Loucy (cell line): ENCODE measurements at regions not wholly inside any gene's neighbourhood (a gene's known extent, or its start where the extent isn't known, plus 50 kb on each side); places are given as distances from the start of the nearest gene placed in this dataset.

Source experiments
- H2AFZ ChIP-seq: fragments of 200-600 bp; sonication (generic); 2 replicates; pipeline ENCODE4 v1.6.0; 2016; ENCODE audit warnings: antibody characterized with exemption, mild to moderate bottlenecking, low read length, moderate library complexity
- H3F3A ChIP-seq: fragments of 200-600 bp; 2 replicates; pipeline ENCODE4 v1.6.0; 2016; ENCODE audit warnings: antibody characterized with exemption, low read depth, mild to moderate bottlenecking
- H3K27me3 ChIP-seq: fragments of 200-600 bp; sonication (generic); 2 replicates; pipeline ENCODE4 v1.6.1; 2014; ENCODE audit warnings: low read length, mild to moderate bottlenecking; ENCODE audit not compliant: insufficient read depth, poor library complexity, severe bottlenecking
- H3K36me3 ChIP-seq: fragments of 200-600 bp; sonication (generic); 2 replicates; pipeline ENCODE4 v1.6.1; 2016; ENCODE audit warnings: low read length; ENCODE audit not compliant: insufficient read depth
- H3K4me1 ChIP-seq: fragments of 200-600 bp; sonication (generic); 2 replicates; pipeline ENCODE4 v1.5.1; 2014; ENCODE audit warnings: low read length, mild to moderate bottlenecking; ENCODE audit not compliant: insufficient read depth, poor library complexity, severe bottlenecking
- H3K4me2 ChIP-seq: fragments of 200-600 bp; sonication (generic); 2 replicates; pipeline ENCODE4 v1.6.0; 2014; ENCODE audit warnings: antibody characterized with exemption, low read length, low read depth, mild to moderate bottlenecking; ENCODE audit not compliant: poor library complexity, severe bottlenecking
- H3K4me3 ChIP-seq: fragments of 200-600 bp; sonication (generic); 2 replicates; pipeline ENCODE4 v1.5.1; 2014; ENCODE audit warnings: low read length, mild to moderate bottlenecking, mixed read lengths; ENCODE audit not compliant: poor library complexity, severe bottlenecking
- H3K79me2 ChIP-seq: fragments of 200-600 bp; sonication (generic); 2 replicates; pipeline ENCODE4 v1.6.1; 2014; ENCODE audit warnings: low read length; ENCODE audit not compliant: insufficient read depth
- H3K9ac ChIP-seq: fragments of 200-600 bp; sonication (generic); 2 replicates; pipeline ENCODE4 v1.6.0; 2014; ENCODE audit warnings: mild to moderate bottlenecking, low read depth, low read length, moderate library complexity; ENCODE audit not compliant: poor library complexity, severe bottlenecking
- H3K9me2 ChIP-seq: fragments of 200-600 bp; sonication (generic); replicated peaks from 2 replicates; pipeline ENCODE4 v1.6.1; 2016; ENCODE audit warnings: low read depth, low read length, mixed read lengths
- H3K9me3 ChIP-seq: fragments of 200-600 bp; sonication (generic); 2 replicates; pipeline ENCODE4 v1.6.1; 2014; ENCODE audit warnings: mild to moderate bottlenecking, antibody characterized with exemption, low read length, low read depth; ENCODE audit not compliant: insufficient read depth
- H4K20me1 ChIP-seq: fragments of 200-600 bp; sonication (generic); 2 replicates; pipeline ENCODE4 v1.6.0; 2014; ENCODE audit warnings: antibody characterized with exemption, low read length, mild to moderate bottlenecking; ENCODE audit not compliant: insufficient read depth, poor library complexity, severe bottlenecking
- CTCF ChIP-seq: fragments of 200-600 bp; sonication (generic); conservative IDR thresholded peaks from 2 replicates; pipeline ENCODE4 v1.5.1; 2014; ENCODE audit warnings: mild to moderate bottlenecking, antibody characterized with exemption, low read length
- EZH2phosphoT487 ChIP-seq: fragments of 200-600 bp; IDR thresholded peaks from 2 replicates; pipeline ENCODE4 v1.6.1; 2018; ENCODE audit warnings: antibody characterized with exemption, mild to moderate bottlenecking, moderate library complexity, borderline replicate concordance

- no peaks in the 10 kb centered on the region for H3K9me3 ChIP-seq
- no peaks in the 10 kb centered on the region for H3K27me3 ChIP-seq
- no peaks in the 10 kb centered on the region for H3K79me2 ChIP-seq
- no peaks in the 10 kb centered on the region for H3K4me1 ChIP-seq
- no peaks in the 10 kb centered on the region for H3F3A ChIP-seq
- no peaks in the 10 kb centered on the region for H3K36me3 ChIP-seq
- H3K9ac ChIP-seq = no peak overlapping the region
- H3K4me2 ChIP-seq = no peak overlapping the region
- no peaks in the 10 kb centered on the region for H4K20me1 ChIP-seq
- no peak overlapping the region for H2AFZ ChIP-seq
- H3K9me2 ChIP-seq = no peaks in the 10 kb centered on the region
- TF ChIP-seq CTCF (no peak), EZH2phosphoT487 (no peak)
- no peak overlapping the region for H3K4me3 ChIP-seq
Observed at GRCh38 chr1:82700476-82700875, 899.7 kb downstream of the ADGRL2 start.

GRCh38 chr1:82697965-82698364 is 897.2 kb downstream of the ADGRL2 start:
- Histone ChIP-seq H4K20me1 (no peaks in the 10 kb centered on the region), H3K9ac (no peak overlapping the region), H3K9me3 (no peaks in the 10 kb centered on the region), H3K9me2 (no peaks in the 10 kb centered on the region), H3K36me3 (no peaks in the 10 kb centered on the region), H3K4me2 (no peak overlapping the region), H3K4me1 (no peaks in the 10 kb centered on the region), H3F3A (no peaks in the 10 kb centered on the region), H3K79me2 (no peaks in the 10 kb centered on the region), H3K27me3 (no peaks in the 10 kb centered on the region), H3K4me3 (no peak overlapping the region), H2AFZ (no peak overlapping the region)
- TF ChIP-seq CTCF (no peak), EZH2phosphoT487 (no peak)

- Histone ChIP-seq H3K4me1 (no peaks in the 10 kb centered on the region), H3K4me3 (no peak overlapping the region), H3K9me2 (no peaks in the 10 kb centered on the region), H3K36me3 (no peaks in the 10 kb centered on the region), H3K79me2 (no peaks in the 10 kb centered on the region), H4K20me1 (no peaks in the 10 kb centered on the region), H3K27me3 (no peaks in the 10 kb centered on the region), H3K9ac (no peak overlapping the region), H3F3A (no peaks in the 10 kb centered on the region), H3K9me3 (no peaks in the 10 kb centered on the region), H2AFZ (no peak overlapping the region), H3K4me2 (no peak overlapping the region)
- TF ChIP-seq CTCF = no peak
- no peak for TF ChIP-seq EZH2phosphoT487
Observed at GRCh38 chr1:82695443-82695842, 894.7 kb downstream of the ADGRL2 start.
